HCT116 (cell line): ENCODE measurements at regions not wholly inside any gene's neighbourhood (a gene's known extent, or its start where the extent isn't known, plus 50 kb on each side); places are given as distances from the start of the nearest gene placed in this dataset.

ENCODE experiments used
- ATAC-seq: fragments of 200-7000 bp; cut with Tn5 transposase; 2 replicates; pipeline ENCODE4 v1.9.1; 2020; ENCODE audit warnings: mild to moderate bottlenecking, moderate library complexity
- BruUV-seq: library from RNA; stranded (reverse); fragments of 400-500 nt; replicated peaks from 2 replicates; lab custom pipeline; 2021; lab: Mats Ljungman, UMichigan
- CTCF ChIA-PET: fragments of 300-600 bp; sonication (Branson Sonifier 250); formaldehyde crosslinking; loops from one replicate; lab custom pipeline; 2021; ENCODE audit warnings: antibody characterized with exemption; lab: Charles Lee
- POLR2A ChIA-PET: fragments of 300-600, 350-600 bp; sonication (Branson Sonifier 250); formaldehyde crosslinking; loops from one replicate; lab custom pipeline; 2021; ENCODE audit warnings: antibody characterized with exemption; lab: Charles Lee
- RAD21 ChIA-PET, 2 experiments: fragments of 300-600 bp; sonication (Branson Sonifier 250); formaldehyde crosslinking; loops; one replicate each; lab custom pipeline; 2023; ENCODE audit warnings: low total read pairs in 2 of 2; ENCODE audit not compliant: uncharacterized antibody in 2 of 2, unreplicated experiment in 2 of 2, low non-redundant PET in 1 of 2; lab: Charles Lee
- DNase-seq: peaks from one replicate; pipeline ENCODE4 v3.0.0-alpha.2; 2010; ENCODE audit warnings: low read depth, low spot score
- H2AFZ ChIP-seq: fragments of 200-600 bp; shearing (Covaris generic), sonication (generic); 2 replicates; pipeline ENCODE4 v1.6.1; 2017; ENCODE audit warnings: low read depth, mixed run types, mixed read lengths, antibody characterized with exemption, low read length; ENCODE audit not compliant: poor library complexity, severe bottlenecking
- H3K27ac ChIP-seq: 2 replicates; pipeline ENCODE4 v1.5.1; 2012; ENCODE audit warnings: low read depth, low read length
- H3K27me3 ChIP-seq: fragments of 200-600 bp; sonication (generic); 2 replicates; pipeline ENCODE4 v1.6.1; 2016; ENCODE audit warnings: mixed run types, low read length, mixed read lengths; ENCODE audit not compliant: insufficient read depth
- H3K36me3 ChIP-seq, 2 experiments: fragments of 200-500 bp in 1 of 2; fragments of 200-600 bp in 1 of 2; sonication (Bioruptor generic) in 1 of 2; sonication (generic) in 1 of 2; 2 replicates each; pipeline versions ENCODE4 v1.5.1 to v1.6.1; 2014 to 2016; ENCODE audit warnings: low read length in 2 of 2, inconsistent platforms in 1 of 2, mixed read lengths in 1 of 2, mixed run types in 1 of 2; ENCODE audit not compliant: insufficient read depth in 2 of 2, control insufficient read depth in 1 of 2
- H3K4me1 ChIP-seq, 2 experiments: fragments of 200-600 bp in 1 of 2; sonication (generic) in 1 of 2; 2 replicates each; pipeline versions ENCODE4 v1.5.1 to v1.6.1; 2012 to 2017; ENCODE audit warnings: low read length in 2 of 2, inconsistent platforms in 1 of 2, mild to moderate bottlenecking in 1 of 2, mixed read lengths in 1 of 2, mixed run types in 1 of 2, moderate library complexity in 1 of 2; ENCODE audit not compliant: insufficient read depth in 2 of 2, control insufficient read depth in 1 of 2
- H3K4me2 ChIP-seq: fragments of 200-600 bp; sonication (generic); 2 replicates; pipeline ENCODE4 v1.6.1; 2017; ENCODE audit warnings: mixed run types, low read length, mixed read lengths
- H3K4me3 ChIP-seq, 2 experiments: fragments of 200-600 bp in 1 of 2; sonication (generic) in 1 of 2; replicated peaks in 1 of 2; 2 replicates each; pipeline ENCODE4 v1.5.1; 2011 to 2016; ENCODE audit warnings: low read length in 2 of 2, control low read depth in 1 of 2, low read depth in 1 of 2, mild to moderate bottlenecking in 1 of 2, mixed read lengths in 1 of 2, mixed run types in 1 of 2
- H3K79me2 ChIP-seq: fragments of 200-600 bp; sonication (generic); 2 replicates; pipeline ENCODE4 v1.6.1; 2017; ENCODE audit warnings: mild to moderate bottlenecking, mixed run types, low read length, moderate library complexity, mixed read lengths; ENCODE audit not compliant: insufficient read depth
- H3K9ac ChIP-seq: fragments of 200-600 bp; sonication (generic); 2 replicates; pipeline ENCODE4 v1.6.1; 2016; ENCODE audit warnings: low read length, mixed read lengths
- H3K9me2 ChIP-seq: fragments of 200-600 bp; sonication (generic), shearing (Covaris generic); 2 replicates; pipeline ENCODE4 v1.6.1; 2017; ENCODE audit warnings: mixed run types, mild to moderate bottlenecking, moderate library complexity; ENCODE audit not compliant: insufficient read depth
- H3K9me3 ChIP-seq, 2 experiments: fragments of 200-500 bp in 1 of 2; fragments of 200-600 bp in 1 of 2; sonication (Bioruptor generic) in 1 of 2; sonication (generic) in 1 of 2; 2 replicates each; pipeline ENCODE4 v1.6.1; 2014 to 2017; ENCODE audit warnings: low read length in 2 of 2, mixed read lengths in 2 of 2, inconsistent platforms in 1 of 2, low read depth in 1 of 2, mild to moderate bottlenecking in 1 of 2, mixed run types in 1 of 2, moderate library complexity in 1 of 2; ENCODE audit not compliant: control insufficient read depth in 1 of 2, insufficient read depth in 1 of 2
- H4K20me1 ChIP-seq: fragments of 200-600 bp; sonication (generic), shearing (Covaris generic); 2 replicates; pipeline ENCODE4 v1.6.1; 2017; ENCODE audit warnings: mixed run types, mild to moderate bottlenecking, moderate library complexity; ENCODE audit not compliant: insufficient read depth
- CBX3 ChIP-seq: IDR thresholded peaks from 2 replicates; pipeline ENCODE4 v1.6.1; 2012; ENCODE audit warnings: low read depth
- CEBPB ChIP-seq: IDR thresholded peaks from 2 replicates; pipeline ENCODE4 v1.6.1; 2012; ENCODE audit warnings: low read depth
- CTCF ChIP-seq, 3 experiments: fragments of 200-600 bp in 1 of 3; sonication (generic) in 1 of 3; IDR thresholded peaks in 2 of 3; conservative IDR thresholded peaks in 1 of 3; 2 replicates each; pipeline ENCODE4 v1.5.1; 2012 to 2017; ENCODE audit warnings: low read depth in 2 of 3, low read length in 2 of 3, antibody characterized with exemption in 1 of 3, borderline replicate concordance in 1 of 3, control low read depth in 1 of 3, mild to moderate bottlenecking in 1 of 3, mixed read lengths in 1 of 3, mixed run types in 1 of 3, moderate library complexity in 1 of 3; ENCODE audit not compliant: insufficient read depth in 1 of 3
- EGR1 ChIP-seq: IDR thresholded peaks from 2 replicates; pipeline ENCODE4 v1.6.1; 2012; ENCODE audit warnings: low read depth
- FOSL1 ChIP-seq: IDR thresholded peaks from 2 replicates; pipeline ENCODE4 v1.6.1; 2012; ENCODE audit warnings: low read depth
- JUND ChIP-seq: IDR thresholded peaks from 2 replicates; pipeline ENCODE4 v1.6.1; 2012
- POLR2A ChIP-seq: IDR thresholded peaks from 2 replicates; pipeline ENCODE4 v1.7.0; 2011; ENCODE audit warnings: borderline replicate concordance; ENCODE audit not compliant: insufficient read depth, insufficient read length; ENCODE audit errors: extremely low read depth
- POLR2AphosphoS5 ChIP-seq: IDR thresholded peaks from 2 replicates; pipeline ENCODE4 v1.6.1; 2011; ENCODE audit warnings: mild to moderate bottlenecking, low read depth, low read length, moderate library complexity
- RAD21 ChIP-seq: IDR thresholded peaks from 2 replicates; pipeline ENCODE4 v1.6.1; 2012; ENCODE audit warnings: low read depth, mild to moderate bottlenecking
- SIN3A ChIP-seq: IDR thresholded peaks from 2 replicates; pipeline ENCODE4 v1.6.1; 2012; ENCODE audit warnings: low read depth
- SRF ChIP-seq: IDR thresholded peaks from 2 replicates; pipeline ENCODE4 v1.6.1; 2012; ENCODE audit warnings: low read depth
- ZBTB33 ChIP-seq: IDR thresholded peaks from 2 replicates; pipeline ENCODE4 v1.6.1; 2011; ENCODE audit warnings: mild to moderate bottlenecking, low read length, moderate library complexity; ENCODE audit not compliant: insufficient replicate concordance; ENCODE audit errors: extremely low read depth
- ZFX ChIP-seq: fragments of 450-650 bp; IDR thresholded peaks from 2 replicates; pipeline ENCODE4 v1.6.1; 2017
- ZNF274 ChIP-seq: fragments of 200-500 bp; sonication (Bioruptor generic); IDR thresholded peaks from 2 replicates; pipeline ENCODE4 v1.6.1; 2014; ENCODE audit warnings: mild to moderate bottlenecking, low read depth, low read length, inconsistent platforms
- intact Hi-C: fragments of 100-400 bp; cut with micrococcal nuclease; formaldehyde crosslinking; loops from 2 replicates; pipeline ENCODE4 v1.10.0; 2022
- TF ChIP-seq, protein P1 (sequence below): IDR thresholded peaks from 2 replicates; pipeline ENCODE4 v1.6.1; 2012
- TF ChIP-seq, protein P2 (sequence below): IDR thresholded peaks from 2 replicates; pipeline ENCODE4 v1.6.1; 2012; ENCODE audit warnings: low read depth

DNA sequence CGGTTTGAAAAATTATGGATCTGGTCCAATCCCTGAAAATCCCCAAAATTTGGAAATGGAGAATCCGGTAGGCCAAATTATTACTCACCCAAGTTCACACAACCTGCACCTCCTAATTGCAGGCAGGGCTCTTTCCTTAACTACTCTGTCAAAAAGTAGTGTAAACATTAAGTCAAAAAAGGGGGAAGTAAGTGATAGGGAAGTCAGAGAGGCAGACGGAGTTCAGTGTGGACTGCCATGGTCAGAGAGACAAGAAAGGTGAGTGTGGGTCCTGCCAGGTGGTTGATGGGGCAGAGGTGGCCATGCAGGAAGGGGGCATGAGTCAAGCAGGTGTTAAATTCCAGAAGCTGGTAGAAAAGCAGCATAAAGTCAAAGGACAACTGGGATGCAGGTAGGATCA is 83.5 kb upstream of the CALM2 start:
- no peak overlapping the region for H3K9ac ChIP-seq
- no peak overlapping the region for H3K4me2 ChIP-seq
- TF ChIP-seq CTCF (IDR thresholded peaks at IDR 0.05 in 2 of 3, conservative IDR thresholded peaks at IDR 0.05 in 1 of 3; ENCODE audit: borderline replicate concordance in 1 of 3, insufficient read depth in 1 of 3, low read depth in 2 of 3, low read length in 2 of 3) (no peak), ZBTB33 (no peak), CBX3 (no peak), ZNF274 (no peak), RAD21 (no peak), SIN3A (no peak), EGR1 (no peak), POLR2A (no peak), POLR2AphosphoS5 (no peak), JUND (no peak), CEBPB (no peak), SRF (no peak), FOSL1 (no peak), ZFX (no peak)
- TF ChIP-seq, protein P1, sequence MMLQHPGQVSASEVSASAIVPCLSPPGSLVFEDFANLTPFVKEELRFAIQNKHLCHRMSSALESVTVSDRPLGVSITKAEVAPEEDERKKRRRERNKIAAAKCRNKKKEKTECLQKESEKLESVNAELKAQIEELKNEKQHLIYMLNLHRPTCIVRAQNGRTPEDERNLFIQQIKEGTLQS = no peak
- TF ChIP-seq, protein P2, sequence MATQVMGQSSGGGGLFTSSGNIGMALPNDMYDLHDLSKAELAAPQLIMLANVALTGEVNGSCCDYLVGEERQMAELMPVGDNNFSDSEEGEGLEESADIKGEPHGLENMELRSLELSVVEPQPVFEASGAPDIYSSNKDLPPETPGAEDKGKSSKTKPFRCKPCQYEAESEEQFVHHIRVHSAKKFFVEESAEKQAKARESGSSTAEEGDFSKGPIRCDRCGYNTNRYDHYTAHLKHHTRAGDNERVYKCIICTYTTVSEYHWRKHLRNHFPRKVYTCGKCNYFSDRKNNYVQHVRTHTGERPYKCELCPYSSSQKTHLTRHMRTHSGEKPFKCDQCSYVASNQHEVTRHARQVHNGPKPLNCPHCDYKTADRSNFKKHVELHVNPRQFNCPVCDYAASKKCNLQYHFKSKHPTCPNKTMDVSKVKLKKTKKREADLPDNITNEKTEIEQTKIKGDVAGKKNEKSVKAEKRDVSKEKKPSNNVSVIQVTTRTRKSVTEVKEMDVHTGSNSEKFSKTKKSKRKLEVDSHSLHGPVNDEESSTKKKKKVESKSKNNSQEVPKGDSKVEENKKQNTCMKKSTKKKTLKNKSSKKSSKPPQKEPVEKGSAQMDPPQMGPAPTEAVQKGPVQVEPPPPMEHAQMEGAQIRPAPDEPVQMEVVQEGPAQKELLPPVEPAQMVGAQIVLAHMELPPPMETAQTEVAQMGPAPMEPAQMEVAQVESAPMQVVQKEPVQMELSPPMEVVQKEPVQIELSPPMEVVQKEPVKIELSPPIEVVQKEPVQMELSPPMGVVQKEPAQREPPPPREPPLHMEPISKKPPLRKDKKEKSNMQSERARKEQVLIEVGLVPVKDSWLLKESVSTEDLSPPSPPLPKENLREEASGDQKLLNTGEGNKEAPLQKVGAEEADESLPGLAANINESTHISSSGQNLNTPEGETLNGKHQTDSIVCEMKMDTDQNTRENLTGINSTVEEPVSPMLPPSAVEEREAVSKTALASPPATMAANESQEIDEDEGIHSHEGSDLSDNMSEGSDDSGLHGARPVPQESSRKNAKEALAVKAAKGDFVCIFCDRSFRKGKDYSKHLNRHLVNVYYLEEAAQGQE = no peak
- no peaks in the 10 kb centered on the region for H3K36me3 ChIP-seq
- H4K20me1 ChIP-seq = no peaks in the 10 kb centered on the region
- H3K79me2 ChIP-seq = no peaks in the 10 kb centered on the region
- CTCF ChIA-PET = no interaction called here
- H2AFZ ChIP-seq = no peak overlapping the region
- no peak for DNase-seq
- ATAC-seq = no peak
- no peak overlapping the region for H3K4me3 ChIP-seq
- H3K4me1 ChIP-seq = no peaks in the 10 kb centered on the region
- H3K27ac ChIP-seq = no peak overlapping the region
- H3K27me3 ChIP-seq = no peaks in the 10 kb centered on the region
- BruUV-seq = no TSS peak
- RAD21 ChIA-PET = no interaction called here
- no peaks in the 10 kb centered on the region for H3K9me2 ChIP-seq
- no peaks in the 10 kb centered on the region for H3K9me3 ChIP-seq
- intact Hi-C loops = no loop called here
- POLR2A ChIA-PET = no interaction called here
